H1 (cell line): ENCODE measurements at regions not wholly inside any gene's neighbourhood (a gene's known extent, or its start where the extent isn't known, plus 50 kb on each side); places are given as distances from the start of the nearest gene placed in this dataset.

Experiments used
- BACH1 ChIP-seq: IDR thresholded peaks from 2 replicates; pipeline ENCODE4 v1.6.1; 2012; ENCODE audit warnings: low read length, improper control_type of control experiment
- CEBPB ChIP-seq: IDR thresholded peaks from 2 replicates; pipeline ENCODE4 v1.6.1; 2012; ENCODE audit warnings: low read depth, low read length
- CHD7 ChIP-seq: fragments of 300-600 bp; sonication (generic); IDR thresholded peaks from 2 replicates; pipeline ENCODE4 v1.7.1; 2012; ENCODE audit warnings: low read length, moderate library complexity, mild to moderate bottlenecking, inconsistent platforms; ENCODE audit not compliant: insufficient replicate concordance
- EGR1 ChIP-seq: IDR thresholded peaks from 2 replicates; pipeline ENCODE4 v1.6.1; 2011; ENCODE audit warnings: low read depth, low read length, borderline replicate concordance
- GTF2F1 ChIP-seq: IDR thresholded peaks from 2 replicates; pipeline ENCODE4 v1.6.1; 2012; ENCODE audit warnings: low read depth, low read length, improper control_type of control experiment, borderline replicate concordance
- MAFK ChIP-seq: IDR thresholded peaks from 2 replicates; pipeline ENCODE4 v1.6.1; 2012; ENCODE audit warnings: low read depth, mild to moderate bottlenecking, improper control_type of control experiment, low read length
- POLR2A ChIP-seq, 2 experiments: IDR thresholded peaks; 1 replicate in 1 of 2; 2 replicates in 1 of 2; pipeline ENCODE4 v1.6.1; 2011; ENCODE audit warnings: low read depth in 2 of 2, low read length in 2 of 2, mild to moderate bottlenecking in 2 of 2; ENCODE audit errors: control extremely low read depth in 1 of 2
- RBBP5 ChIP-seq: IDR thresholded peaks from 2 replicates; pipeline ENCODE4 v1.7.1; 2012; ENCODE audit warnings: low read depth, mild to moderate bottlenecking, inconsistent platforms, low read length, moderate library complexity, borderline replicate concordance
- SAP30 ChIP-seq: fragments of 300-600 bp; sonication (generic); IDR thresholded peaks from 2 replicates; pipeline ENCODE4 v1.7.1; 2012; ENCODE audit warnings: low read length, moderate library complexity, mild to moderate bottlenecking, inconsistent platforms; ENCODE audit not compliant: insufficient read depth, insufficient replicate concordance
- SP1 ChIP-seq: IDR thresholded peaks from 2 replicates; pipeline ENCODE4 v1.6.1; 2011; ENCODE audit warnings: low read depth, low read length
- TF ChIP-seq, protein P1 (sequence below): IDR thresholded peaks from 2 replicates; pipeline ENCODE4 v1.6.1; 2011; ENCODE audit warnings: low read length, improper control_type of control experiment

GRCh38 chr3:5678844-5679243, 491.3 kb downstream of the EDEM1 start (continued):
- TF ChIP-seq CHD7 (no peak), EGR1 (no peak), RBBP5 (no peak), SP1 (no peak), GTF2F1 (no peak), POLR2A (IDR thresholded peaks at IDR 0.05; ENCODE audit: control extremely low read depth in 1 of 2, low read depth in 2 of 2, low read length in 2 of 2) (no peak), CEBPB (no peak), BACH1 (no peak), MAFK (no peak), SAP30 (no peak)
- TF ChIP-seq, protein P1, sequence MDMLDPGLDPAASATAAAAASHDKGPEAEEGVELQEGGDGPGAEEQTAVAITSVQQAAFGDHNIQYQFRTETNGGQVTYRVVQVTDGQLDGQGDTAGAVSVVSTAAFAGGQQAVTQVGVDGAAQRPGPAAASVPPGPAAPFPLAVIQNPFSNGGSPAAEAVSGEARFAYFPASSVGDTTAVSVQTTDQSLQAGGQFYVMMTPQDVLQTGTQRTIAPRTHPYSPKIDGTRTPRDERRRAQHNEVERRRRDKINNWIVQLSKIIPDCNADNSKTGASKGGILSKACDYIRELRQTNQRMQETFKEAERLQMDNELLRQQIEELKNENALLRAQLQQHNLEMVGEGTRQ, result no peak
- TF ChIP-seq, all 59 proteins: peak for 0
